Right atrium auricular region (tissue), 2 donors: ENCODE measurements at regions not wholly inside any gene's neighbourhood (a gene's known extent, or its start where the extent isn't known, plus 50 kb on each side); places are given as distances from the start of the nearest gene placed in this dataset.

ENCODE experiments used
- DNase-seq: peaks from one replicate; pipeline ENCODE4 v3.0.0-alpha.2; 2019; ENCODE audit warnings: low spot score
- H3K27ac ChIP-seq, 2 donors: fragments of 200-600 bp; sonication (generic); 1 replicate in 1 of 2; 2 replicates in 1 of 2; pipeline ENCODE4 v1.5.1; 2016 to 2019
- H3K27me3 ChIP-seq, 2 donors: fragments of 200-600 bp; sonication (generic); one replicate each; pipeline versions ENCODE4 v1.5.1 to v1.6.0; 2017 to 2019
- H3K36me3 ChIP-seq: fragments of 200-600 bp; sonication (generic); one replicate; pipeline ENCODE4 v1.5.1; 2016
- H3K4me1 ChIP-seq, 2 donors: fragments of 200-600 bp; sonication (generic); one replicate each; pipeline versions ENCODE4 v1.5.1 to v1.6.0; 2017 to 2019
- H3K4me3 ChIP-seq, 2 donors: fragments of 200-600 bp; sonication (generic); 1 replicate in 1 of 2; 2 replicates in 1 of 2; pipeline ENCODE4 v1.5.1; 2017 to 2019; ENCODE audit warnings: mild to moderate bottlenecking in 1 of 2, moderate library complexity in 1 of 2
- H3K9me3 ChIP-seq, 2 donors: fragments of 200-600 bp; sonication (generic); one replicate each; pipeline ENCODE4 v1.5.1; 2019
- CTCF ChIP-seq, 2 donors: fragments of 200-600 bp; sonication (generic); IDR thresholded peaks; one replicate each; pipeline ENCODE4 v1.5.1; 2019; ENCODE audit warnings: antibody characterized with exemption in 2 of 2

- DNase-seq = no peak
- H3K27me3 ChIP-seq = no peaks in the 10 kb centered on the region
- H3K36me3 ChIP-seq = no peaks in the 10 kb centered on the region
- H3K9me3 ChIP-seq = no peaks in the 10 kb centered on the region
- no peak overlapping the region for H3K4me3 ChIP-seq
- no peak for TF ChIP-seq CTCF (IDR thresholded peaks at IDR 0.05)
- no peaks in the 10 kb centered on the region for H3K4me1 ChIP-seq
- no peak overlapping the region for H3K27ac ChIP-seq
These were observed 1123.0 kb downstream of the LRFN5 start for GRCh38 chr14:42729681-42730080.

- no peaks in the 10 kb centered on the region for H3K4me1 ChIP-seq
- no peaks in the 10 kb centered on the region for H3K9me3 ChIP-seq
- no peak overlapping the region for H3K27ac ChIP-seq
- no peak for DNase-seq
- TF ChIP-seq CTCF (IDR thresholded peaks at IDR 0.05) = no peak
- no peak overlapping the region for H3K4me3 ChIP-seq
- no peaks in the 10 kb centered on the region for H3K36me3 ChIP-seq
- H3K27me3 ChIP-seq = no peaks in the 10 kb centered on the region
These were observed 1112.7 kb downstream of the LRFN5 start for GRCh38 chr14:42719391-42719790.

GRCh38 chr14:42715316-42715715, 1108.6 kb downstream of the LRFN5 start:
- Histone ChIP-seq H3K4me3 (no peak overlapping the region), H3K36me3 (no peaks in the 10 kb centered on the region), H3K27ac (no peak overlapping the region), H3K4me1 (no peaks in the 10 kb centered on the region), H3K9me3 (no peaks in the 10 kb centered on the region), H3K27me3 (no peaks in the 10 kb centered on the region)
- no peak for DNase-seq
- TF ChIP-seq CTCF (IDR thresholded peaks at IDR 0.05) = no peak

- Histone ChIP-seq H3K4me1 (no peaks in the 10 kb centered on the region), H3K27me3 (no peaks in the 10 kb centered on the region), H3K9me3 (no peaks in the 10 kb centered on the region), H3K27ac (no peak overlapping the region), H3K4me3 (no peak overlapping the region), H3K36me3 (no peaks in the 10 kb centered on the region)
- no peak for TF ChIP-seq CTCF (IDR thresholded peaks at IDR 0.05)
- DNase-seq = no peak
These were observed 1103.4 kb downstream of the LRFN5 start for GRCh38 chr14:42710071-42710470.

GRCh38 chr14:42703501-42703900, 1096.8 kb downstream of the LRFN5 start:
- no peak for DNase-seq
- Histone ChIP-seq H3K27me3 (no peaks in the 10 kb centered on the region), H3K4me3 (no peak overlapping the region), H3K9me3 (no peaks in the 10 kb centered on the region), H3K27ac (no peak overlapping the region), H3K4me1 (no peaks in the 10 kb centered on the region), H3K36me3 (no peaks in the 10 kb centered on the region)
- TF ChIP-seq CTCF (IDR thresholded peaks at IDR 0.05) = no peak

GRCh38 chr14:42687421-42687820, 1080.7 kb downstream of the LRFN5 start:
- TF ChIP-seq CTCF (IDR thresholded peaks at IDR 0.05) = no peak
- no peaks in the 10 kb centered on the region for H3K36me3 ChIP-seq
- H3K27me3 ChIP-seq = no peaks in the 10 kb centered on the region
- no peak for DNase-seq
- no peaks in the 10 kb centered on the region for H3K4me1 ChIP-seq
- H3K9me3 ChIP-seq = no peaks in the 10 kb centered on the region
- H3K27ac ChIP-seq = no peak overlapping the region
- no peak overlapping the region for H3K4me3 ChIP-seq
